ENCODE measurements at regions not wholly inside any gene's neighbourhood (a gene's known extent, or its start where the extent isn't known, plus 50 kb on each side); places are given as distances from the start of the nearest gene placed in this dataset.
"Not testable (repeated sequence)": the region's sequence is repeated elsewhere in the genome, so short reads cannot be mapped to it uniquely, and the experiment has no call there.

DNA sequence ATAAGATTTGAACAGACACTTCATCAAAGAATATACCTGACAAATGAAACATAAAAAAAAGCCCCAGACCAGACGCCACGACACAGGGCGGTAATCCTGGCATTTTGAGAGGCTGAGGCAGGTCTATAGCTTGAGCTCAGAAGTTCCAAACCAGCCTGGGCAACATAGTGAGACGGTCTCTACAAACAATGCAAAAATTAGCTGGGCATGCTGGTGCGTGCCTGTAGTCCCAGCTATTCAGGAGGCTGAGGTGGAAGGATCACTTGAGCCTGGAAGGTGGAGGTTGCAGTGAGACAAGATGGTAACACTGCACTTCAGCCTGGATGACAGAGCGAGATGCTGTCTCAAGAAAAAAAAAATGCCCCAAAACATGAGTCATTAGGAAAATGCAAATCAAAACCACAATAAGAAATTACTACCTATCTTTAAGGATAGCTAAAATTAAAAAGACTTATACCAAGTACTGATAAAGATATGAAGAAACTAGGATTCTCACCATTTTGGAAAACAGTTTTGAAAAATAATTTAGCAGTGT, 91.7 kb upstream of the GRAMD1B start:
- no peak for DNase-seq
- Mint-ChIP-seq H3K27ac (no peak overlapping the region), H3K4me1 (peaks cover 4% of the 10 kb centered on the region), H3K27me3 (peaks cover 10% of the 10 kb centered on the region), H3K36me3 (ENCODE audit: low read depth) (peaks cover 3% of the 10 kb centered on the region), H3K4me3 (no peak overlapping the region), H3K9me3 (peaks cover 16% of the 10 kb centered on the region)
- ChIA-PET POLR2A (interaction anchor here (0.6 kb wide), 1 partner anchor 44 kb away, joined by 3 read pairs; no protein-coding TSS in a partner anchor), CTCF (interaction anchor here (0.6 to 1.6 kb wide), 7 partner anchors 19 to 243 kb away, joined by 3 to 4 read pairs (median 3); no protein-coding TSS in a partner anchor)

GRCh38 chr11:123334925-123335324, 95.1 kb upstream of the GRAMD1B start:
- ChIA-PET POLR2A (no interaction called here), CTCF (interaction anchor here (1.4 to 2.0 kb wide), 3 partner anchors 28 to 242 kb away, joined by 3 to 5 read pairs (median 3); no protein-coding TSS in a partner anchor)
- DNase-seq: no peak
- Mint-ChIP-seq H3K9me3 (peaks cover 4% of the 10 kb centered on the region), H3K27me3 (peaks cover 10% of the 10 kb centered on the region), H3K4me3 (no peak overlapping the region), H3K27ac (no peak overlapping the region), H3K4me1 (peaks cover 4% of the 10 kb centered on the region), H3K36me3 (ENCODE audit: low read depth) (peaks cover 3% of the 10 kb centered on the region)

DNA sequence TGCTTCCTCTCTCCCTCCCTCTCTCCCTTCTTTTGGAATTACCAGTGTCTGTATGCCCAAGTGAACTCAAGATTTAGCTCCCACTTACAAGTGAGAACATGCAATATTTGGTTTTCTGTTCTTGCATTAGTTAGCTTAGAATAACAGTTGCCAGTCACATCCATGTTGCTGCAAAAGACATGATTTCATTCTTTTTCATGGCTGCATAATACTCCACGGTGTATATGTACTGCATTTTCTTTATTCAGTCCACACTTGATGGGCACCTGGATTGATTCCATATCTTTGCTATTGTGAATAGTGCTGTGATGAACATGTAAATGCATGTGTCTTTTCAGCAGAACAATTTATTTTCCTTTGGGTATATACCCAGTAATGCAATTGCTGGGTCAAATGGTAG, 97.5 kb upstream of the GRAMD1B start:
- H3K4me3 Mint-ChIP-seq; H3K36me3 Mint-ChIP-seq (ENCODE audit: low read depth); POLR2A ChIA-PET; DNase-seq; H3K27ac Mint-ChIP-seq; CTCF ChIA-PET; H3K9me3 Mint-ChIP-seq; H3K4me1 Mint-ChIP-seq: not testable (repeated sequence)
- H3K27me3 Mint-ChIP-seq: peaks cover 13% of the 10 kb centered on the region

DNA sequence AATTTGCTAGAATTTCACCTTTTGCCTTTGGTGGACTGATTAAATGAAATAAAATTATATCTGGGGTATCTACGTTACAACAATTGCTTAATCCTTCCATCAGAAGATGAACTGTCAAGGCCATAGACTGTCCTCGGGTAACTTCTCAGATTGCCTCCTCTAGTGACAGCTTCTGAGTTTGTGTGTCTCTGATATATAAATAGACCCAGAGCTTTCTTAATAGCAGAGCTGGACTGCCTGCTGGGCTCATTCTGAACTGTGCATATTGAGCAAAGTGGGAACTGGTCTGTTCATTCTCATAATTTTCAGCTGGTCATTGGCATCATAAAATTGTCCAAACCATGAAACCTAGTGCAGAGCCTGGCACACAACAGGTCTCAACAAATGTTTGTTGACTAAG, 99.1 kb upstream of the GRAMD1B start:
- Mint-ChIP-seq H3K4me3 (no peak overlapping the region), H3K27ac (no peak overlapping the region), H3K36me3 (ENCODE audit: low read depth) (peaks cover 3% of the 10 kb centered on the region), H3K27me3 (peaks cover 12% of the 10 kb centered on the region), H3K4me1 (no peaks in the 10 kb centered on the region), H3K9me3 (peaks cover 4% of the 10 kb centered on the region)
- ChIA-PET CTCF (no interaction called here), POLR2A (no interaction called here)
- DNase-seq: no peak

DNA sequence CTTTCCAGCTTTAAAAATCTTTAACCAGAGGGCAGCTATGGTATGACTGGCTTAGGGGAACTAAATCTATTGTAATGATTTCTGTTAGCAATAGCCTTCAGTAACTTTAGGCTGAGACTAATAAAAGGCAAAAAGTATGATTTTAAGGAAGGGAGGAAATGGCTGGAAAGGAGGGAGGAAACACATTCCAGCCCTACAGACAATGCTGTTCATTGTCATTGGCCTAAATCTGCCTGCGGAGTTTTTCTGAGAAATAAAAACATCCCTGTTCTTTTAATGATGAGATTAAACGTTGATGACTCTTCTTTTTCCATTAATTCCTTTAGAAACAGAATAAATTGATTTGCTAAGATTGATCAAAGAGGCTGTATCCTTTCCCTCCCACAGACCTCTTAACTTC, 99.6 kb upstream of the GRAMD1B start:
- no peak for DNase-seq
- H3K4me3 Mint-ChIP-seq: no peak overlapping the region
- no peak overlapping the region for H3K27ac Mint-ChIP-seq
- H3K36me3 Mint-ChIP-seq (ENCODE audit: low read depth): peaks cover 3% of the 10 kb centered on the region
- peaks cover 4% of the 10 kb centered on the region for H3K9me3 Mint-ChIP-seq
- H3K4me1 Mint-ChIP-seq: no peaks in the 10 kb centered on the region
- POLR2A ChIA-PET: no interaction called here
- H3K27me3 Mint-ChIP-seq: peaks cover 8% of the 10 kb centered on the region
- CTCF ChIA-PET: no interaction called here

DNA sequence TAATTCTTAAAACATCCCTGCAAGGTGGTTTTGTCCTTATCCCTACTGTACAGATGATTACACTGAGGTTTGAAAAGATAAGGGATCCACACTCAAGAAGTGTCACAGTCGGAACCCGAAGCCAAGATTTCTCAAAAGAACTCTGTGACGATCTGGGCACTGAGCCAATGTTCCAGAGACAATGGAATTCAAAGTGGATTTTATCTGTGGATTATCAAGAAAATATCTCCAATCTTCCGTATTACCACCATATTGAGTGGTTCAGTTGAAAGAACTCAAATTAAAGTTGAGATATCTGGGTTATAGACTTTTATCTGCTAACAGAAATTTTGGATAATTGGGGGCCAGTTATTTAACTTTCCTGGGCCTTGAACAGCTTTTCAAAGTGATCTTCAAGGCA, 100.0 kb upstream of the GRAMD1B start:
- Mint-ChIP-seq H3K36me3 (ENCODE audit: low read depth) (peaks cover 3% of the 10 kb centered on the region), H3K27me3 (peaks cover 7% of the 10 kb centered on the region), H3K27ac (no peak overlapping the region), H3K4me1 (no peaks in the 10 kb centered on the region), H3K9me3 (peaks cover 4% of the 10 kb centered on the region), H3K4me3 (no peak overlapping the region)
- no peak for DNase-seq
- POLR2A ChIA-PET: no interaction called here
- CTCF ChIA-PET: no interaction called here

GRCh38 chr11:123328281-123328867, 101.7 kb upstream of the GRAMD1B start:
- no peak overlapping the region for H3K27ac Mint-ChIP-seq
- no peaks in the 10 kb centered on the region for H3K36me3 Mint-ChIP-seq (ENCODE audit: low read depth)
- H3K27me3 Mint-ChIP-seq: peaks cover 4% of the 10 kb centered on the region
- DNase-seq: no peak
- H3K9me3 Mint-ChIP-seq: peaks cover 2% of the 10 kb centered on the region
- H3K4me1 Mint-ChIP-seq: no peaks in the 10 kb centered on the region
- CTCF ChIA-PET: interaction anchor here (1.1 kb wide), 1 partner anchor 67 kb away, joined by 5 read pairs; no protein-coding TSS in a partner anchor
- H3K4me3 Mint-ChIP-seq: no peak overlapping the region
- POLR2A ChIA-PET: no interaction called here

GRCh38 chr11:123325533-123325932, 104.5 kb upstream of the GRAMD1B start:
- no peaks in the 10 kb centered on the region for H3K36me3 Mint-ChIP-seq (ENCODE audit: low read depth)
- DNase-seq: no peak
- no peaks in the 10 kb centered on the region for H3K4me1 Mint-ChIP-seq
- no peak overlapping the region for H3K27ac Mint-ChIP-seq
- CTCF ChIA-PET: no interaction called here
- POLR2A ChIA-PET: no interaction called here
- H3K27me3 Mint-ChIP-seq: peaks cover 13% of the 10 kb centered on the region
- no peak overlapping the region for H3K4me3 Mint-ChIP-seq
- H3K9me3 Mint-ChIP-seq: no peaks in the 10 kb centered on the region

DNA sequence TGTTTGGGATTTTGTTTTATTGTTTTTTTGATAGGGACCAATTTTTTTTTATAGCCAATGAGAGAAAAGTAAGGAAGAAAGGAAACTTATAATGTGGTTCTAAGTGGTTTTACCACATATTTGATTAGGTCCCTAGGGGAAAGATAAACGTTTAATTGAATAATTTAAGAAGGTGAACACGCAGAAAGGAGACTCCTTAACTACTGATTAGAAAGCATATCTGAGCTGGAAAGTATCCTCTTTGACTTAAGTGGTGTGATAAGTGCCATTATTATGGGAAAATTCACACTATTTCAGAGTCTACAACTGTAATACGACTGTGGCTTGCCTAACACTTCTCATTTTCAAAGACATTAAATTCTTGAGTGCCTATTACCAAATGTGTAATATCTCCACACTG, 106.5 kb upstream of the GRAMD1B start:
- H3K27me3 Mint-ChIP-seq: peaks cover 20% of the 10 kb centered on the region
- H3K36me3 Mint-ChIP-seq (ENCODE audit: low read depth): no peaks in the 10 kb centered on the region
- DNase-seq: no peak
- POLR2A ChIA-PET: no interaction called here
- H3K4me3 Mint-ChIP-seq: no peak overlapping the region
- no peak overlapping the region for H3K27ac Mint-ChIP-seq
- no peaks in the 10 kb centered on the region for H3K9me3 Mint-ChIP-seq
- H3K4me1 Mint-ChIP-seq: no peaks in the 10 kb centered on the region
- CTCF ChIA-PET: no interaction called here

- H3K4me1 Mint-ChIP-seq: no peaks in the 10 kb centered on the region
- POLR2A ChIA-PET: no interaction called here
- H3K27me3 Mint-ChIP-seq: peaks cover 23% of the 10 kb centered on the region
- H3K27ac Mint-ChIP-seq: no peak overlapping the region
- H3K9me3 Mint-ChIP-seq: no peaks in the 10 kb centered on the region
- no peaks in the 10 kb centered on the region for H3K36me3 Mint-ChIP-seq (ENCODE audit: low read depth)
- DNase-seq: no peak
- CTCF ChIA-PET: no interaction called here
- no peak overlapping the region for H3K4me3 Mint-ChIP-seq
Measured at GRCh38 chr11:123321636-123322035, 108.4 kb upstream of the GRAMD1B start.

DNA sequence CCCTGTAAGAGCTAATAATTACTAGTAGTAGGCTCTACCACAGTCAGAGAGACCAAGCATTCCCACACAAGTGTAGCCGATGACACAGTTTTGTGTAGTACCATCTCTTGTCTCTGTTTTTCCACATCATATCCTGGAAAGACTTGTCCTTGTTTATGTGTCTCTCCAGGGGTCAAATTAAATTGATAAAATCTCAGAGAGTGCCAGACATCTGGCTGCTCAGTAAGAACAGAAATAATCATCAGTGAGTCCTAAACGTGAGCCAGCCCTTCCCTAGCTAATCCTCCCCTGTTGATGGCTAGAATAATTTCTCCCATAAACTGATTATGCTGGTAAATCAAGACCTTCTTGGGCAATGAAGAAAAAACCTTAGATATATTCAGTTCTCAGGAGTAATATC, 111.4 kb upstream of the GRAMD1B start:
- H3K27ac Mint-ChIP-seq: no peak overlapping the region
- CTCF ChIA-PET: interaction anchor here (0.7 kb wide), 1 partner anchor 190 kb away, joined by 3 read pairs; no protein-coding TSS in a partner anchor
- H3K9me3 Mint-ChIP-seq: no peaks in the 10 kb centered on the region
- H3K4me3 Mint-ChIP-seq: no peak overlapping the region
- no peaks in the 10 kb centered on the region for H3K36me3 Mint-ChIP-seq (ENCODE audit: low read depth)
- peaks cover 28% of the 10 kb centered on the region for H3K27me3 Mint-ChIP-seq
- POLR2A ChIA-PET: no interaction called here
- DNase-seq: no peak
- H3K4me1 Mint-ChIP-seq: peaks cover 2% of the 10 kb centered on the region

DNA sequence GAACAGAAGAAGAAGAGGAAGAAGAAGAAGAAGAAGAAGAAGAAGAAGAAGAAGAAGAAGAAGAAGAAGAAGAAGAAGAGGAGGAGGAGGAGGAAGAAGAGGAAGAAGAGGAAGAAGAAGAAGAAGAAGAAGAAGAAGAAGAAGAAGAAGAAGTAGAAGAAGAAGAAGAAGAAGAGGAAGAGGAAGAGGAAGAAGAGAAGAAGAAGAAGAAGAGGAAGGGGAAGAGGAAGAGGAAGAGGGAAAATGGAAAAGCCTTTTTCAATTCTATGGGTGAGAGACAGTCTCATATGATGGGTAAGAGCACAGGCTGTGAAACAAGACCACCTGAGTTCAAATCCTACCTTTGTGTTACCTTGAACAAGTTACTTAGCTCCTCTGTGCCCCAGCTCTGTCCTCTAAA, 111.9 kb upstream of the GRAMD1B start:
- CTCF ChIA-PET; H3K4me3 Mint-ChIP-seq; H3K9me3 Mint-ChIP-seq; H3K36me3 Mint-ChIP-seq (ENCODE audit: low read depth); DNase-seq; H3K4me1 Mint-ChIP-seq; H3K27ac Mint-ChIP-seq; POLR2A ChIA-PET: not testable (repeated sequence)
- peaks cover 28% of the 10 kb centered on the region for H3K27me3 Mint-ChIP-seq

DNA sequence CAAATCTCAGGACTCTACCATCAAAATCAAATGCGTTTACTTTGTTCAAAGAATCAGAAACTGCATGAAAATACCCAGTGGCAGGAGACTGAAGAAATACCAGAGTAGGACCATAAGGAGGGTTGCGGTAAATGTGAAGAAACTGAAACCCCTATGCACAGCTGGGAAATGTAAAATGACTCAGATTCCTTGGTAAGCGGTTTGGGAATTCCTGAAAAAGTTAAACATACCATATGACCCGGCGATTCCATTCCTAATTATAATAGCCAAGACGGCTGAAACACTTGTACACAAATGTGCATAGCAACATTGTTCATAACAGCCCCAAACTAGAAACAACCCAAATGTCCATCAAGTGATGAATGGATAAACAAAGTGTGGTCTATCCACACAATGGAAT, 114.1 kb upstream of the GRAMD1B start:
- Mint-ChIP-seq H3K27ac (no peak overlapping the region), H3K4me1 (peaks cover 2% of the 10 kb centered on the region), H3K9me3 (no peaks in the 10 kb centered on the region), H3K36me3 (ENCODE audit: low read depth) (no peaks in the 10 kb centered on the region), H3K27me3 (peaks cover 21% of the 10 kb centered on the region), H3K4me3 (no peak overlapping the region)
- POLR2A ChIA-PET: no interaction called here
- DNase-seq: no peak
- CTCF ChIA-PET: interaction anchor here (0.8 to 1.7 kb wide), 3 partner anchors 12 to 55 kb away, joined by 3 to 5 read pairs (median 3); no protein-coding TSS in a partner anchor

DNA sequence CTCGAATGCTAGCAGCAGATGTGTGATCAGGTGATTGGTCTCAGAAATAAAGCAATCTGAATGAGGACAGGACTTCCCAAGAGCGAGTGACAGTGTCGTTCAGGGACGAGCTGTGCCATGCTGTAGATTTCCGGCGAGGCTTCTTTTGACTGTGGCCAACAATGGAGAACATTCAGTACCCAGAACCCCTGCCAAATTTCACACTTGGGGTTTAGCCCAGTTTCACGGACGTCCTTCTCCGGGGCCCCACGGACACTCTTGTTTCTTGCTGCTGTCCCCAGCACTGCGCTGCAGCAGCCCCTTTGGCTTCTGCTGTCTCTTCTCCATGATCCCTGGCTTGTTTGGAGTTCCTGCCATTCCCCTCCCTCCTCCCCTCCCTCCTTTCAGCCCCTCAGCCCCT, 115.1 kb upstream of the GRAMD1B start:
- H3K9me3 Mint-ChIP-seq: no peaks in the 10 kb centered on the region
- POLR2A ChIA-PET: no interaction called here
- H3K27me3 Mint-ChIP-seq: peaks cover 15% of the 10 kb centered on the region
- H3K27ac Mint-ChIP-seq: no peak overlapping the region
- CTCF ChIA-PET: interaction anchor here (1.7 kb wide), 1 partner anchor 53 kb away, joined by 5 read pairs; no protein-coding TSS in a partner anchor
- no peak for DNase-seq
- H3K36me3 Mint-ChIP-seq (ENCODE audit: low read depth): no peaks in the 10 kb centered on the region
- H3K4me1 Mint-ChIP-seq: peaks cover 2% of the 10 kb centered on the region
- no peak overlapping the region for H3K4me3 Mint-ChIP-seq

Measured in activated CD4-positive, alpha-beta memory T cell treated with anti-CD3 and anti-CD28 coated beads, Interleukin-2, amount 10 ng/mL, durations not matched to agents 7 days and 5 days (primary cell).